Type B pancreatic cell (in vitro differentiated cells): ENCODE measurements at regions not wholly inside any gene's neighbourhood (a gene's known extent, or its start where the extent isn't known, plus 50 kb on each side); places are given as distances from the start of the nearest gene placed in this dataset.

Experiments used
- DNase-seq: peaks from one replicate; pipeline ENCODE4 v3.0.0; 2021; ENCODE audit warnings: mixed read lengths; ENCODE audit not compliant: unreplicated experiment; ENCODE audit errors: extremely low spot score
- H3K27ac Mint-ChIP-seq: 2 replicates; pipeline ENCODE4 v1.8.0; 2021; ENCODE audit warnings: mild to moderate bottlenecking, mixed read lengths
- H3K27me3 Mint-ChIP-seq: 2 replicates; pipeline ENCODE4 v1.8.0; 2021; ENCODE audit warnings: mixed read lengths
- H3K36me3 Mint-ChIP-seq: 2 replicates; pipeline ENCODE4 v1.8.0; 2021; ENCODE audit warnings: mixed read lengths
- H3K4me1 Mint-ChIP-seq: one replicate; pipeline ENCODE4 v1.8.0; 2021; ENCODE audit warnings: mixed read lengths; ENCODE audit not compliant: unreplicated experiment
- H3K4me3 Mint-ChIP-seq: 2 replicates; pipeline ENCODE4 v1.8.0; 2021; ENCODE audit warnings: mild to moderate bottlenecking, mixed read lengths
- H3K9me3 Mint-ChIP-seq: 2 replicates; pipeline ENCODE4 v1.8.0; 2021; ENCODE audit warnings: mixed read lengths
- TF ChIP-seq, protein P1 (sequence below): fragments of 200-600 bp; sonication (generic); conservative IDR thresholded peaks from 2 replicates; pipeline ENCODE4 v1.5.0; 2021; ENCODE audit warnings: antibody characterized with exemption, mild to moderate bottlenecking

DNA sequence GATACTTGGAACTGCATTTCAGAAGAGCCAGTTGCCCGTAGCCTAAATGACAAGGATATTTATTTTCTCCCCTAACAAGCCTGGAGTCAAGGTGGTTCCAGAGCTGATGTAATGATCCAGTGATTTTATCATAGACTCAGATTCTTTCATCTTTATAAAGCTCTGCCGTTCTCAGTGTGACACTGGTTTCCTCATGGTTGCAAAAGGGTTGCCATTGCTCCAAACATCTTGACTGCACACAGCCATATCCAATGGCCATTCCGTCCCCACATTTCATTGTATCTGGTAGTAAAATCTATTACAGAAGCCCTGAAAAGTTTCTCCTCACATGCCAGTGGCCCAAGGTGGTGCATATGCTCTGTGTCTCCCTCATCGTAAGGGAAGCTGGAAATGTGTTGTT, 63.1 kb upstream of the SDK2 start:
- peaks cover 6% of the 10 kb centered on the region for H3K4me1 Mint-ChIP-seq
- H3K27ac Mint-ChIP-seq = no peak overlapping the region
- TF ChIP-seq, protein P1, sequence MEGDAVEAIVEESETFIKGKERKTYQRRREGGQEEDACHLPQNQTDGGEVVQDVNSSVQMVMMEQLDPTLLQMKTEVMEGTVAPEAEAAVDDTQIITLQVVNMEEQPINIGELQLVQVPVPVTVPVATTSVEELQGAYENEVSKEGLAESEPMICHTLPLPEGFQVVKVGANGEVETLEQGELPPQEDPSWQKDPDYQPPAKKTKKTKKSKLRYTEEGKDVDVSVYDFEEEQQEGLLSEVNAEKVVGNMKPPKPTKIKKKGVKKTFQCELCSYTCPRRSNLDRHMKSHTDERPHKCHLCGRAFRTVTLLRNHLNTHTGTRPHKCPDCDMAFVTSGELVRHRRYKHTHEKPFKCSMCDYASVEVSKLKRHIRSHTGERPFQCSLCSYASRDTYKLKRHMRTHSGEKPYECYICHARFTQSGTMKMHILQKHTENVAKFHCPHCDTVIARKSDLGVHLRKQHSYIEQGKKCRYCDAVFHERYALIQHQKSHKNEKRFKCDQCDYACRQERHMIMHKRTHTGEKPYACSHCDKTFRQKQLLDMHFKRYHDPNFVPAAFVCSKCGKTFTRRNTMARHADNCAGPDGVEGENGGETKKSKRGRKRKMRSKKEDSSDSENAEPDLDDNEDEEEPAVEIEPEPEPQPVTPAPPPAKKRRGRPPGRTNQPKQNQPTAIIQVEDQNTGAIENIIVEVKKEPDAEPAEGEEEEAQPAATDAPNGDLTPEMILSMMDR = no peak
- H3K36me3 Mint-ChIP-seq = no peaks in the 10 kb centered on the region
- no peaks in the 10 kb centered on the region for H3K9me3 Mint-ChIP-seq
- no peak overlapping the region for H3K4me3 Mint-ChIP-seq
- peaks cover 36% of the 10 kb centered on the region for H3K27me3 Mint-ChIP-seq
- no peak for DNase-seq

DNA sequence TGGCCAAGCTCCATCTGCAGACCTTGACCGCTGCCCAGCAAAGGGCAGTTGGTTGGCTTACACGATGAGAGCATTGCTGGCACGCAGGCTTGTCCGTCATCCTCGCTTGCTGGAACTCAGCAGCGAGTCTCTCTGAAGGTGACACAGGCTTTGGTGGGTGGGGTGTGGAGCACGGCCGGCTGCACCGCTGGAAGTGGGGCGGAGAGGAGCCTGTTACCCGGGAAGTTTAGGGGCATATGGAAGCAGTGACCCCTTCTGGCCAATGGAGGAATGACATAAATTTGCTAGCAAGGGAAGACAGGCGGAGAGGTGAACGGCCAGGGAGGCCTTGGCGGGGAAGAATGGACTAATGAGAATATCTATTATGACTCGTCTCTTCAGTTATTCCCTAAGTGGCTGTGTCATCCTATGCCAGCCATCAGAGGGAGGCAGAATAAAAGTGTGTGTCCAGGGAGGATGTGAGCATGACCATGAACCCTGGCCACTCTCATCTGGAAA, 65.9 kb upstream of the SDK2 start:
- peak; percentile 78 for DNase-seq
- H3K9me3 Mint-ChIP-seq = no peaks in the 10 kb centered on the region
- no peak overlapping the region for H3K4me3 Mint-ChIP-seq
- peak overlapping the region; percentile 2 for H3K27ac Mint-ChIP-seq
- peaks cover 6% of the 10 kb centered on the region for H3K4me1 Mint-ChIP-seq
- TF ChIP-seq, protein P1 = peak; percentile 88
- H3K27me3 Mint-ChIP-seq = peaks cover 35% of the 10 kb centered on the region
- H3K36me3 Mint-ChIP-seq = no peaks in the 10 kb centered on the region

DNA sequence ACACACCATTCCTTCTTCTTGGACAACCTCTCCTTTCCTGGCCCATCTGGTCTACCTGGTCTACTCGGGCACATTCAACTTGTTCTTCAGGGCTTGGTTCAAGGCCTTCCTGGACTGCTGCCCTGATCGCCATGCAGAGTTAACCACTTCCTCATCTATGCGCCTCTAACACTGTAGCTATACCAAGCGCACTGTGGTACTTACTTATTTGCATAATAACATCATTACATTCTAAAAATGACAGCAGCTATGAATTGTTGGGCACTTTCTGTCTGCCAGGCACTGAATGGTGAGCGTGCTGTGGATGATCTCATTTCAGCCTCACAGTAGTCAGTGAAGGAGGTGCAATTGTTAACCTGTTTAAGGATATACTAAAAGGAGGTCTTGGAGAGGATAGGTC, 66.9 kb upstream of the SDK2 start:
- no peak for DNase-seq
- peaks cover 6% of the 10 kb centered on the region for H3K4me1 Mint-ChIP-seq
- H3K4me3 Mint-ChIP-seq = no peak overlapping the region
- no peak overlapping the region for H3K27ac Mint-ChIP-seq
- H3K36me3 Mint-ChIP-seq = no peaks in the 10 kb centered on the region
- TF ChIP-seq, protein P1 = no peak
- H3K9me3 Mint-ChIP-seq = no peaks in the 10 kb centered on the region
- H3K27me3 Mint-ChIP-seq = peaks cover 39% of the 10 kb centered on the region

DNA sequence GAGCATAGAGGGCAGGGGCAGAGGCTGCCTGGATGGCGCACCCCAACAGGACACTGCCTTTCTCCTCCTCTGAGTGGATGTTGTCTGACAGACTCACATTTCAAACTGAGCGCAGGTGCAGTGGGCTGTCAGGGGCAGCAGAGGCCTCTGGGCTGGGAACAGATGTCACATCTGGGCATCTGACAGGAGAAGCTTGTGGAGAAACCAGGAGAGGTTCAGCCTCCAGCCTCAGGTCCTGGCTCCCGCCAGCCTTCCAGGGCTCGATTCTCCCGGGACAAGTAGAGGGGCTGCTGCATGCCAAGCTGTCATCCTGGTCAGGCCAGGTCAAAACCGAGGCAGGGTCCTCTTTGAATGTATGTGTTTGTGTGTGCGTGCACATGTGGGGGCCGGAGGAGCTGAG, 67.7 kb upstream of the SDK2 start:
- no peak overlapping the region for H3K27ac Mint-ChIP-seq
- H3K4me3 Mint-ChIP-seq = no peak overlapping the region
- DNase-seq = no peak
- TF ChIP-seq, protein P1 = no peak
- H3K27me3 Mint-ChIP-seq = peaks cover 39% of the 10 kb centered on the region
- H3K36me3 Mint-ChIP-seq = no peaks in the 10 kb centered on the region
- no peaks in the 10 kb centered on the region for H3K9me3 Mint-ChIP-seq
- H3K4me1 Mint-ChIP-seq = peaks cover 7% of the 10 kb centered on the region

DNA sequence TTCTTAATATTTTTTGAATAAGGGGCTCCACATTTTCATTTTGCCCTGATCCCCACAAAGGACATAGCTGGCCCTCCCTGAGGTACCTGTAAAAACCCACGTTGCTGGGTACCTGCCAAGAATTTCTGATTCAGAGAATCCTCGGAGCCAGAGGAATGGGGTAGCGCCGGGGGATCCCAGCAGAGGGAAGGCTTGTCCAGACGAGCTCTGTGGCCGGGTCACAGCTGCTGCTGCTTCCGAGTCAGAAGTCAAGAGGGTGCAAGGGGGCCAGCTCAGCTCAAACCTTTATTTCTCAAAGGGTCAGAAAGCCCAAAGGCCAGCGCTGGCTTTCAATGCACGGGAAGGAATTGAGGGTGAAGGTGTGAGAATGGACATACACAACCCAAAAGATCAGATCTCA, 68.9 kb upstream of the SDK2 start:
- H3K27me3 Mint-ChIP-seq = peaks cover 36% of the 10 kb centered on the region
- H3K36me3 Mint-ChIP-seq = no peaks in the 10 kb centered on the region
- no peak overlapping the region for H3K27ac Mint-ChIP-seq
- no peak for DNase-seq
- TF ChIP-seq, protein P1 = peak; percentile 39
- H3K4me3 Mint-ChIP-seq = no peak overlapping the region
- H3K9me3 Mint-ChIP-seq = no peaks in the 10 kb centered on the region
- H3K4me1 Mint-ChIP-seq = peaks cover 11% of the 10 kb centered on the region

DNA sequence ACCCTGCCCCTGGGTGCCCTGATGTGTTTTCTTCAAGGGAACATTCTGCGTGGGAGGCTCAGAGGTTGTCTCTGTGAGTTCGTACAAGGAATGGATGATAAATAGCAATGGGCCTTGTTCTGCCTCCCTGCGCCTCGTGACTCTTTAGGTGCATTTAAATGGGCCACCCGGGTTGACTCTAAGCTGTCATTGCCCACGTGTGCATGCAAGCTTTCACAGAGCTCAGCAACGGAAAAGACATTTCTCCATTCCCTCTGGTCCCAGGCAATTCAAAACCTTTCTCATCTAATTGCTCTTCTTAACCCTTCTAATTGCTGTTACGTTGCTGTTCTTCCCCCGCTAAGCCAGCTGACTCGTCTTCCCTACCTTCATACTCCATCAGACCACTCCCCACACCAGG, 71.5 kb upstream of the SDK2 start:
- no peak for DNase-seq
- Mint-ChIP-seq H3K9me3 (no peaks in the 10 kb centered on the region), H3K27ac (no peak overlapping the region), H3K4me3 (no peak overlapping the region), H3K36me3 (no peaks in the 10 kb centered on the region), H3K4me1 (peaks cover 30% of the 10 kb centered on the region), H3K27me3 (peaks cover 27% of the 10 kb centered on the region)
- TF ChIP-seq, protein P1 = no peak
